ENCODE measurements at regions not wholly inside any gene's neighbourhood (a gene's known extent, or its start where the extent isn't known, plus 50 kb on each side); places are given as distances from the start of the nearest gene placed in this dataset.
A peak's percentile ranks its signal among the peaks of the same experiment; 100 is the strongest.
"Not testable (repeated sequence)": the region's sequence is repeated elsewhere in the genome, so short reads cannot be mapped to it uniquely, and the experiment has no call there.

- DNase-seq (ENCODE audit: low spot score): no peak
Measured at GRCh38 chr2:11922294-11922693, 175.9 kb downstream of the LPIN1 start.

DNA sequence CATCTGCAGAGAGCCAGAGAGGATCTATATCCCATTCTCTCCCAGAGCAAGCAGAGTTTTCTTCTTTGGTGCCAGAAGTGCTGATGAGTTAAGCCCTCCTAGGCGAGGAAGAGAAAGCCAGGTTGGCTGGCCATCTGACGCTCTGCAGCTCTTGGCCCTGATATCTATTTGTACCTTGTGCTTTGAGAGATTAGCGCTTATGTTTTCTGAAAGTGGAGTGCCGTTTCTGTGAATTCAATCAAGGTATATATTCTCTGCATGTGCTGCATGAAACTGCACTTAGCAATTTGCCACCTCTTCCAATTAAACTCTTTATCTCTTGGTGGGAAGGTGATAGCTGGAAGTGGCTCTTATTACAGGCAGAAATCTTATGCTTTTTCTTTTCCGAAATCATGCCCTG lies 177.5 kb downstream of the LPIN1 start:
- DNase-seq (ENCODE audit: low spot score): no peak

DNA sequence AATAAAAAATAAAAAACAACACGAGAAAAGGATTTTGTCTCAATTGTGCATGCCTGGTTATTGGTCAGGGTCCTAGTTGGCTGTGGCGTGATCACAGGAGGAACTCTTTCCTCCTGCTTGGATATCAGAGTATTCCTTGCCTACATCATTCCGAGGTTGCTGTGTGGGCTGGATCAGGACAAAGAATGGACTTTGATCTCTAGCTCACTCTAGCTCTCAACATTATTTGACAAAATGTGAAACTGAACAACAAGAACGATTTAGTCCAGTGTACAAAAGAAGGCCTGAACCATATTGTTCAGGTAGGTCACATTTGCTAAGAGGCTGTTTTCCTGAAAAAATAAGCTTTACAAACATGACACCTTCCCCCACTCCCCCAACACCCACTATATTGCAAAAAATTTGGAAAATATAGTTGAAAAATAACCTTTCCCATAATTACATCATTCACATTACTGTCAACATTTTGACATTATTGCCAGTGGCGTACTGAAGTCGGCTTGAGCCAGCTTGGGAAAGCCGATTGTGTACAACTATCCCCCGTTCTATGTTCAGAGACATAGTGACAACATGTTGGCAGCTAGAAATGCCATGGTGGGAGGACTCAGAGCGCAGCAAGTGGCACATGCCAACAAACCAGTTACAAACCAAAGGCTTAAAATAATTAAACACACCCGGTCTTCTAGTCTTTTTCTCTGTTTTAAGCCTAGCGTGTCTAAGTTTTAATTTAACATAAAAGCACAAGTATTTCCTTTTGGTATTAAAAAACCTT lies 179.0 kb downstream of the LPIN1 start:
- no peak for DNase-seq (ENCODE audit: low spot score)

GRCh38 chr2:11930211-11930761 lies 183.9 kb downstream of the LPIN1 start:
- DNase-seq (ENCODE audit: low spot score): no peak

GRCh38 chr2:11932048-11932512 lies 185.6 kb downstream of the LPIN1 start:
- DNase-seq (ENCODE audit: low spot score): no peak

DNA sequence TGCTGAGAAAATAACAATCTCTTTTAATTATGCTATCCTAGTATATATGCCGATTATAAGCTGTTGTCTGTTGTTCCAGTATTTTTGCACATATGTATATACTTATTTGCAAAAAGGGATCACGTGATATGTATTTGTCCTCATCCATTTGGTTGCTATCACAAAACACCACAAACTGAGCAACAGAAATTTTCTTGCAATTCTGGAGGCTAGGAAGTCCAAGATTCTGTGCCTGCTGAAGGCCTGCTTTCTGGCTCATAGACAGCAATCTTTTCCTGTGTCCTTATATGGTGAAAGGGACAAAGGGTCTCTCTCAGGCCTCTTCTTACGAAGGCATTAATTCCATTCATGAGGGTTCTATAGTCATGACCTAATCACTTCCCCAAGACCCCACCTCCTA lies 186.5 kb downstream of the LPIN1 start:
- no peak for DNase-seq (ENCODE audit: low spot score)

- DNase-seq (ENCODE audit: low spot score): no peak
Measured at GRCh38 chr2:11933854-11934253, 187.4 kb downstream of the LPIN1 start.

DNA sequence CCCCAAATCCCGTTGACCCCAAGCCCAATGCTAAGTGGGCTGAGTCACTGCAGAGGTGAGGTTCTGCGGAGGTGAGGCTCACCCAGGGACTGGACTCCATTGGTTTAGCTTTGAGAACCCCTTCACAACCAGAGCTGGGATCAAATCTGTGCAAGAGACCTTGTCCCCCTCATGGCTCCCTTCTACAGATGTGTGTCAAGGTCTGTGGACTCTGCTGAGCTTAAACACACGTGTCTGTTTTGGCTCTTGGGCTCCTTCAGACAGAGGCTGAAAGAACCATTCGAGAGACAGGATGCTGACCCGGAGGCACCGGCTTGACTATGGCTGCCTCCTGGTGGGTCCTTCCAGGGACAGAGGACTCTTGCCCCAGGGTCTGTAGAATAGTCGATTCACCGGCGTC lies 190.3 kb downstream of the LPIN1 start:
- no peak for DNase-seq (ENCODE audit: low spot score)

DNA sequence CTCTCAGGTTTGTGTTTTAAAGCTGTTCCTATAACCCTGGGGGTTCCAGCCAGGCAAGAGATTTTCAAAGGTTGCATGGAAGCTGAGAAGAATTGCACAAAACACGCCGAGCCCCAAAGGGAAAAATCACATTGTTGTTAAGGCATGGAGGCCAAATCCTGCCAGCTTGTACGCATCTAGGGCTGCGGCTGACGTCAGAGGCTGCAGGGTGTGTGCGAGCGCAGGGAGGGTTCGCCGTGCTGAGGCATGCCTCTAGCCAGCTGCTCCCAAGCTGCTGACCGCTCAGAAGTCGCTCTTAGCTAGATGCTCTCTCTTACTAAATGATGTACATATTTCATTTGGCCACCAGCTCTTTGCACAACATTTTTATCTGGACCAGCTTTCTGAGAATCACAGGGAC lies 191.8 kb downstream of the LPIN1 start:
- DNase-seq (ENCODE audit: low spot score): no peak

DNA sequence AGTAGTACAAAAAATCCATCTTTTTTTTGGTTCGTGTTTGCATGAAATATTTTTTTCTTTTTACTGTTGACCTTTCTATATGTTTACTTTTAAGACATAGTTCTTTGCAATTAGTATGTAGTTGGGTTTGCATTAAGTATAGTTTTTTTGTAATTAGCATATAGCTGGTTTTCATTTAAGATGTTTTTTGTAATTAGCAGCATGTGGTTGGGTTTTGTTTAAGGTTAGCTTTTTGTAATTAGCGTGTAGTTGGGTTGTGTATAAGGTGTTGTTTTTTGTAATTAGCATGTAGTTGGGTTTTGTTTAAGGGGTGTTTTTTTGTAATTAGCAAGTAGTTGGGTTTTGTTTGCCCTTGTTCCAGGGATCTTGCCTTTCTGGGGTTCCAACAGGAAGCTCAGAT lies 193.1 kb downstream of the LPIN1 start:
- no peak for DNase-seq (ENCODE audit: low spot score)

DNA sequence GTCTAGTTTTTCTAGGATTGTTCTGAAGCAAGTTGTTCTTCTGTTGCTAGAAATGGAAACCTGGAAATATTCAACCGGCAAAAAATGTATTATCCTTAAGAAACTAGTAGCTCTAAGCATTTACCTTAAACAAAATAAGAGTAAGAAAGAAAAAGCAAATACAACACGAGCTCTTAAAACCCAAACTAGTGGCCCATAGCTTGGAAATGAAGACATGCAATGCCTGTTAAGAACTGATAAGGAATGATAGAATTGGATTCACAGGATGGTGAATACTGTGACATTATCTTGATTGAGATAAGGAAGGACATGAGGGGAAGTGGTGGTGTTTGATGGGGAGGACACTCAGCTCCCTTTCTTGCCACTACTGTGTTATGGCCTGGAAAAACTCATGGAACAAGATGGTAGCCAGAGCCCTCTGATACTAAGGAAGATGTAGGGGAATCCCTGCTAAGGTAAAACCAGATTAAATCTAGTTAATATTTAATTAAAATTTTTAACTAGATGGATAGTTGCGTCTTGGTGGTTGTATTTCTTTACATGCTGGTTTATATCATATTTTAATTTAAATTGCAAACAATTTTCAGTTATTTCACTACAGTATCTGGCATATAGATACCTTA lies 193.8 kb downstream of the LPIN1 start:
- DNase-seq (ENCODE audit: low spot score): no peak

DNA sequence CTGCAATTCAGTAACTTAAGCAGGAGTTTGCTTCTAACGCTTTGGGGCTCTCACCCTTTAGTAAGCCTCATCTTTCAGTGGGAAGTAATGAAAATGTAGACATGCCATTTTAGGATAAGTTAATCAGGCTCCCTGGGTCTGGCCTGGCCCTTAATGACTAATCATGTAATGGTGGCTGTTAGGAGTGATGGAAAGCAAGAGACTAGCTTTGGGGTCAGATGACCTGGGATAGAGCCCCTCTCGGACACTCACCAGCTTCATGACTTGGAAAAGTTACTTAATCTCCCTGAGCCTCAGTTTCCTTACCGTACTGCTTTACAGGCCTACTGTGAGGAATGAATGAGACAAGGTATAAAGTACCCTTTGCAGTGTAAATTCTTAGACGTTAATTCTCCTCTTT lies 194.4 kb downstream of the LPIN1 start:
- DNase-seq (ENCODE audit: low spot score): peak; percentile 7

GRCh38 chr2:11941201-11942177 lies 195.1 kb downstream of the LPIN1 start:
- peak; percentile 64 for DNase-seq (ENCODE audit: low spot score)

DNA sequence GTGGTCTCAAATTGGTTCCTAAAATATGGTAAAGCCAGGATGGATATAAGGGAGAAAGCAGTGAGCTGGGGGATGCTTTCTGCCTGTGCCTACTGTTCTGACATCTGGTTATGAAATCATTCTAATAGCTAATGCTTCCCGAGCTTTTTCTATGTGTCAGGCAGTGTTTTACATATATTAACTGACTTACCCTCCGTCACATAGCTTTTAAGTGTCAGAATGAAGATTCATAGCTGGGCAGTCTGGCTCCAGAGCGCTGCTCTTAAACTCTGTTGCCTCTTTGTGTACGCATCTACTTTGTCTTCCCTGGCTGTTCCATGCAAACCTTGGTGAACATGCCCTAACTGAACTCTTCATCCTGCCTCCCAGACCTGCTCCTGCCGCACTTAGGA lies 195.7 kb downstream of the LPIN1 start:
- DNase-seq (ENCODE audit: low spot score): no peak

GRCh38 chr2:11944311-11944710 lies 197.9 kb downstream of the LPIN1 start:
- DNase-seq (ENCODE audit: low spot score): no peak

- no peak for DNase-seq (ENCODE audit: low spot score)
Measured at GRCh38 chr2:11945139-11946126, 199.0 kb downstream of the LPIN1 start.

DNA sequence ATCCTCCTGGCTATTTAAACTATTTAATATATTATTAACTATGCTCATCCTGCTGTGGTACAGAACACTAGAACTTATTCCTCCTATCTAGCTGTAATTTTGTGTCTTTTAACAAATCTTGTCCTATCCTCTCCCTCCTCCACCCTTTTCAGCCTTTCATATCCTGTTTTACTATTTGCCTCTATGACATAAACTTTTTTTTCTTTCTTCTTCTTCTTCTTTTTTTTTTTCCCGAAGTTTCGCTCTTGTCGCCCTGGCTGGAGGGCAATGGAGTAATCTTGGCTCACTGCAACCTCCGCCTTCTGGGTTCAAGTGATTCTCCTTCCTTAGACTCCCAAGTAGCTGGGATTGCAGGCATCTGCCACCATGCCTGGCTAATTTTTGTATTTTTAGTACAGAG lies 201.5 kb downstream of the LPIN1 start:
- DNase-seq (ENCODE audit: low spot score): no peak

DNA sequence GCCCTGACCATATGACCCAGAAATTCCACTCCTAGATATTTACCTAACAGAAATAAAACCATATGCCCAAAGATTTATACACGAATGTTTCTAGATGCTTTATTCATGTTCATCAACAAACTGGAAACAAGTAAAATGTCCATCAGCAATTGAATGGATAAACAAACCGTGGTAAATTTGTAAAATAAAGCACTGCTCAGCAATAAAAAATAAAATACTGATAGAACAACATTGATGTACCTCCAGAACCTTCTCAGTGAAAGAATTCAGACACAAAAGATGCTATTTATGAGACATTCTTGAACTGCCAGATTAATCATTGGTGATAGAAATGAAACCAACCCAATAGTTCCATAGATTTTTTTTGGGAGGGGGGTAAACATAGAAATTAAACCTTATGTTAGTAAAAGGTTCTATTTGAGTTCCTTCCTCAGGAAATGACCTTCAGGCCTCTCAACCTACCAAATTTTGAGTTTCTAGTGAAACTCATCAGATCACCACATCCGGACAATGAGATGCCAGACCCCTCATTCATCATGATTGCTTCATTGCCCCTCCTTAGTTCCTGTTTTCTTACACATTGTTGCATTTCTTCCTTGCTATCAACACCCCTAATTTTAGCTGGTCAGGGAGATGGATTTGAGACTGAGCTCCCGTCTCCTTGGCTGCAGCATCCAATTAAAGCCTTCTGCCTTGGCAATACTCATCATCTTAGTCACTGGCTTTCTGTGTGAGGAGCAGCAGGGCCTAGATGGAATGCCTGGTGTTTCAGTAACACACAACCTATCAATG lies 203.5 kb downstream of the LPIN1 start:
- no peak for DNase-seq (ENCODE audit: low spot score)

GRCh38 chr2:11950896-11951295 lies 204.5 kb downstream of the LPIN1 start:
- DNase-seq (ENCODE audit: low spot score): no peak

GRCh38 chr2:11951492-11951891 lies 205.1 kb downstream of the LPIN1 start:
- not testable (repeated sequence) for DNase-seq (ENCODE audit: low spot score)

Data from hematopoietic multipotent progenitor cell treated with erythropoietin and hydrocortisone succinate and interleukin-3 and kit ligand, for 15 days (in vitro differentiated cells).